ENCODE measurements at regions not wholly inside any gene's neighbourhood (a gene's known extent, or its start where the extent isn't known, plus 50 kb on each side); places are given as distances from the start of the nearest gene placed in this dataset.
"Not testable (repeated sequence)": the region's sequence is repeated elsewhere in the genome, so short reads cannot be mapped to it uniquely, and the experiment has no call there.

GRCh38 chr7:19284596-19285300 is 139.5 kb upstream of the FERD3L start:
- intact Hi-C loops (cut with DNase I; ENCODE audit: low total_unique reads), result no loop called here
- Histone ChIP-seq H3K36me3 (no peaks in the 10 kb centered on the region), H3K27me3 (no peaks in the 10 kb centered on the region), H3K4me3 (no peak overlapping the region), H3K9me3 (no peaks in the 10 kb centered on the region), H3K27ac (no peak overlapping the region), H3K4me1 (no peaks in the 10 kb centered on the region)
- no peak for DNase-seq (ENCODE audit: low spot score in 2 of 2)
- no peak for TF ChIP-seq POLR2A (IDR thresholded peaks at IDR 0.05)
- TF ChIP-seq CTCF (IDR thresholded peaks at IDR 0.05), result no peak
- TF ChIP-seq POLR2AphosphoS5 (IDR thresholded peaks at IDR 0.05), result no peak

GRCh38 chr7:19284136-19284535 is 138.9 kb upstream of the FERD3L start:
- Histone ChIP-seq H3K27me3 (no peaks in the 10 kb centered on the region), H3K4me1 (no peaks in the 10 kb centered on the region), H3K9me3 (peaks cover 0 to 6% of the 10 kb centered on the region in 2 donors), H3K36me3 (no peaks in the 10 kb centered on the region), H3K4me3 (no peak overlapping the region), H3K27ac (no peak overlapping the region)
- intact Hi-C loops (cut with DNase I; ENCODE audit: low total_unique reads), result no loop called here
- DNase-seq (ENCODE audit: low spot score in 2 of 2), result no peak
- TF ChIP-seq POLR2A (IDR thresholded peaks at IDR 0.05), result no peak
- no peak for TF ChIP-seq CTCF (IDR thresholded peaks at IDR 0.05)
- no peak for TF ChIP-seq POLR2AphosphoS5 (IDR thresholded peaks at IDR 0.05)

DNA sequence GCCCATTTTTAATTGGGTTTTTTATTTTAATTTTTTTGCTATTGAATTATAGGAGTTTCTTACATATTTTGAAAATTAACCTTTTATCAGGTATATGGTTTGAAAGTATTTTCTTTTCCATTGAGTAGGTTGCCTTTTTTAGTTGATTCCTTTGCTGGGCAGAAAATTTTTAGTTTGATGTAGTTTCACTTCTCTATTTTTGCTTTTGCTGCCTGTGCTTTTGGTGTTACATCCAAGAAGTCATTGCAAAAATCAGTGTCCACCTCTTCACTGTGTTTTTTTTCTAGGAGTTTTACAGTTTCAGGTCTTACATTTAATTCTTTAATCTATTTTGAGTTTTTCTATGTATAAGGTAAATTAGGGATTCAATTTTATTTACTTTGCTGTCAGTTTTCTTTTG is 129.8 kb upstream of the FERD3L start:
- no peak for DNase-seq (ENCODE audit: low spot score in 2 of 2)
- Histone ChIP-seq H3K27me3 (no peaks in the 10 kb centered on the region), H3K4me1 (no peaks in the 10 kb centered on the region), H3K9me3 (peaks cover 0 to 13% of the 10 kb centered on the region in 2 donors), H3K36me3 (no peaks in the 10 kb centered on the region), H3K4me3 (no peak overlapping the region), H3K27ac (no peak overlapping the region)
- intact Hi-C loops (cut with DNase I; ENCODE audit: low total_unique reads), result no loop called here
- TF ChIP-seq CTCF (IDR thresholded peaks at IDR 0.05) (no peak), POLR2A (IDR thresholded peaks at IDR 0.05) (no peak), POLR2AphosphoS5 (IDR thresholded peaks at IDR 0.05) (no peak)

DNA sequence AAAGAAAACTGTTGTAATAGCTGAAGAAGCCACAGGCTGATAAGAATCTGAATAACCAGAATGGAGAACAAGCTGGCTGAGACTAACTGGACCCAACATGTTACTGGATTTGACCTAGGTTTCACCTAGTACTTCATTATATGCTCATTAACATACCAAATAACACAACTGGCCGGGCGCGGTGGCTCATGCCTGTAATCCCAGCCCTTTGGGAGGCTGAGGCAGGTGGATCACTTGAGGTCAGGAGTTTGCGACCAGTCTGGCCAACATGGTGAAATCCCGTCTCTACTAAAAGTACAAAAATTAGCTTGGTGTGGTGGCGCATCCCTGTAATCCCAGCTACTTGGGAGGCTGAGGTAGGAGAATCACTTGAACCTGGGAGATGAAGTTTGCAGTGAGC is 127.1 kb upstream of the FERD3L start:
- DNase-seq (ENCODE audit: low spot score in 2 of 2); H3K4me3 ChIP-seq; intact Hi-C loops (cut with DNase I; ENCODE audit: low total_unique reads): not testable (repeated sequence)

DNA sequence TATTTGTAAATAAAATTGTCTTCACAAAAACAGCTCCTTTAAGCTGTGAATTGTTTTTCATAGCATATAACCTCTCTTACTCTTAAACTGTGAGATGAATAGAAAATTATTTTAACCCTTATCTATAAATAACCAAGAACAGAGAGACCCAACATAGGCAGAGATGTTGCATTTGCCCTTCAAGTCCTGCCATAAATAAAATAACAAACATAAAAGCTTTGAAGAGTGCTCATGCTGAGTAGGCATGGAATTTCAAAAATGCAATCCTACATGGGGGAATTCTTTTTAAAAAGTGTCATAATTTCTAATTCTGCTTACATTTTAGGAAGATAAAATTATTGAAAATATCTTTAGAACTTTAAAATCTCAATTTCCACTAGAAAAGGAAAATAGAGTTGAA is 124.1 kb upstream of the FERD3L start:
- Histone ChIP-seq H3K9me3 (no peaks in the 10 kb centered on the region), H3K36me3 (no peaks in the 10 kb centered on the region), H3K4me3 (no peak overlapping the region), H3K27ac (no peak overlapping the region), H3K27me3 (no peaks in the 10 kb centered on the region), H3K4me1 (no peaks in the 10 kb centered on the region)
- TF ChIP-seq POLR2AphosphoS5 (IDR thresholded peaks at IDR 0.05), result no peak
- TF ChIP-seq POLR2A (IDR thresholded peaks at IDR 0.05), result no peak
- TF ChIP-seq CTCF (IDR thresholded peaks at IDR 0.05), result no peak
- no peak for DNase-seq (ENCODE audit: low spot score in 2 of 2)
- intact Hi-C loops (cut with DNase I; ENCODE audit: low total_unique reads), result no loop called here

More for the DNA sequence above, 127.1 kb upstream of the FERD3L start:
- H3K9me3 ChIP-seq, H3K36me3 ChIP-seq, H3K27me3 ChIP-seq, H3K4me1 ChIP-seq, H3K27ac ChIP-seq: not testable (repeated sequence)

- Histone ChIP-seq H3K27ac (no peak overlapping the region), H3K36me3 (no peaks in the 10 kb centered on the region), H3K27me3 (no peaks in the 10 kb centered on the region), H3K4me3 (no peak overlapping the region), H3K9me3 (no peaks in the 10 kb centered on the region), H3K4me1 (no peaks in the 10 kb centered on the region)
- DNase-seq (ENCODE audit: low spot score in 2 of 2), result no peak
- no peak for TF ChIP-seq POLR2A (IDR thresholded peaks at IDR 0.05)
- no peak for TF ChIP-seq CTCF (IDR thresholded peaks at IDR 0.05)
- intact Hi-C loops (cut with DNase I; ENCODE audit: low total_unique reads), result no loop called here
These were observed 123.5 kb upstream of the FERD3L start for GRCh38 chr7:19268737-19269136.

Data from breast epithelium (tissue), 4 donors.